B cell (primary cell): ENCODE measurements at regions not wholly inside any gene's neighbourhood (a gene's known extent, or its start where the extent isn't known, plus 50 kb on each side); places are given as distances from the start of the nearest gene placed in this dataset.

Experiments
- EZH2 ChIP-seq: IDR thresholded peaks from 2 replicates; pipeline ENCODE4 v1.6.1; 2012; ENCODE audit warnings: borderline replicate concordance, low read depth, mild to moderate bottlenecking, moderate library complexity, low read length; ENCODE audit not compliant: insufficient read depth, poor library complexity, severe bottlenecking
- TF ChIP-seq, protein P1 (sequence below): fragments of 200-600 bp; IDR thresholded peaks from one replicate; pipeline ENCODE4 v1.8.0; 2022; ENCODE audit warnings: antibody characterized with exemption, mild to moderate bottlenecking

- TF ChIP-seq, protein P1, sequence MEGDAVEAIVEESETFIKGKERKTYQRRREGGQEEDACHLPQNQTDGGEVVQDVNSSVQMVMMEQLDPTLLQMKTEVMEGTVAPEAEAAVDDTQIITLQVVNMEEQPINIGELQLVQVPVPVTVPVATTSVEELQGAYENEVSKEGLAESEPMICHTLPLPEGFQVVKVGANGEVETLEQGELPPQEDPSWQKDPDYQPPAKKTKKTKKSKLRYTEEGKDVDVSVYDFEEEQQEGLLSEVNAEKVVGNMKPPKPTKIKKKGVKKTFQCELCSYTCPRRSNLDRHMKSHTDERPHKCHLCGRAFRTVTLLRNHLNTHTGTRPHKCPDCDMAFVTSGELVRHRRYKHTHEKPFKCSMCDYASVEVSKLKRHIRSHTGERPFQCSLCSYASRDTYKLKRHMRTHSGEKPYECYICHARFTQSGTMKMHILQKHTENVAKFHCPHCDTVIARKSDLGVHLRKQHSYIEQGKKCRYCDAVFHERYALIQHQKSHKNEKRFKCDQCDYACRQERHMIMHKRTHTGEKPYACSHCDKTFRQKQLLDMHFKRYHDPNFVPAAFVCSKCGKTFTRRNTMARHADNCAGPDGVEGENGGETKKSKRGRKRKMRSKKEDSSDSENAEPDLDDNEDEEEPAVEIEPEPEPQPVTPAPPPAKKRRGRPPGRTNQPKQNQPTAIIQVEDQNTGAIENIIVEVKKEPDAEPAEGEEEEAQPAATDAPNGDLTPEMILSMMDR, result no peak
- TF ChIP-seq EZH2, result no peak
Measured at GRCh38 chr11:106391771-106392420, 314.4 kb downstream of the AASDHPPT start.
